HK-2 (cell line): ENCODE measurements at regions not wholly inside any gene's neighbourhood (a gene's known extent, or its start where the extent isn't known, plus 50 kb on each side); places are given as distances from the start of the nearest gene placed in this dataset.
"Not testable (repeated sequence)": the region's sequence is repeated elsewhere in the genome, so short reads cannot be mapped to it uniquely, and the experiment has no call there.

Experiments
- DNase-seq: peaks from one replicate; pipeline ENCODE4 v3.0.0-alpha.2; 2018; ENCODE audit not compliant: unreplicated experiment

- DNase-seq = no peak
These were observed 106.0 kb upstream of the OR9Q1 start for GRCh38 chr11:57917632-57918031.

DNA sequence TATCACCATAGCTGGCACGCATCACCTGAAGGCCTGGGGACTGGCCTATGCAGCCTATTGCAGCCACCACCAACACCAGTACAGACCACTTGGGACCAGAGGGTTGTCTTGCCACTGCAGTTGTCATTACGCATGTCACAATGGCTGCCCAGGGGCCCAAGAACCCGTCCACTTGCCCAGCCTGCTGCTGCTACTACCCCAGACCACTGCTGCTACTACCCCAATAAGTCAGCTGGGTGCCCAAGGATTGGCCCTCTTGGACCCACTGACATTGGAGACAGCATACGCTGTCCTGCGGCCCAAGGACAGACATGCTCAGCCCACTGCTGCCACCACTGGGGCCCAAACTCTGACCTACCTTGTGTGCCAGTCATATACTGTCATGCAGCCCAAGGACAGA, 102.7 kb upstream of the OR9Q1 start:
- no peak for DNase-seq

DNA sequence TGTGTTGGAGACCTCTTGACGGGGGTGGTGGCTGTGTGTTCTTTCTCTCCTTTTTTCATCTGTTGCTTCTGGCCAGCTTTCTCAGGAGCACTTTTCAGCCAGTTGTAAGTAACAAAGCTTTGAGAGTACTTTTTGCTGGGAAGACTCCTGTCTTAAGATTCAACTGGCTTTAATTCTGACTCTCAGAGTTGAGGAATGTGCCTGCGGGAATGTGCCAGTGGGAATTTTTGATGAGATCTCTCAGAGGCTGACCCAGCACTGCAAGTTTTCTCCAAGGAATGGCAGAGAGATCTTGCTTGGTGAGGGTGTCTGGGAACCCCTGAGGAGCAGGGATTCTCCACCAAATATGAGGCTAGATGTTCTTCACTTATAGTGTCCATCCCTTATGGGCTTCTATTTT, 91.6 kb upstream of the OR9Q1 start:
- DNase-seq = no peak

DNA sequence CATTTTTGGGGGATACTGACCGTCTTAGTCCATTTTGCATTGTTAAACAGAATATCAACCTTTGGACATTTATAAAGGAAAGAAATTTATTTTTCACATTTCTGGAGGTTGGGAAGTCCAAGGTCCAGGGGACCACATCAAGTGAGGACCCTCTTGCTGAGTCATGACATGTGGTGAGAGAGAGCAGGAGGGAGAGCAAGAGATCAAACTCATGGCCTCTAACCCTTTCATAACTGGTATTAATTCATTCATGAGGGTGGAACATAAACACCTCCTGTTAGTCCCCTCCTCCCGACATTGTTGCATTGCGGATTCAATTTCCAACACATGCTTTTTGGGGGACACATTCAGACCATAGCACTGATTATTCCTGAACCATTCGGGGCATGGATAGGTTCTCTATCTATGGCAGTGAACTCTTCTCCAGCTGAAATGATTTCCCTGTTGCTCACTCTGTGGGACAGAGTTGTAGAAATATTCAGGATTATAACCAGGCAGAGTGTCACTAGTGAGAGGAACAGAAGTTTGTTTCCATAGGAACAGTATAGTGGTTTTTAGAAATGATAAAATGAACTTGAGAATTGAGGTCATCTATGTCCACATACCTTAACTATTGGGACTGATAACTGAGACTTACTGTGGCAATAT, 88.2 kb upstream of the OR9Q1 start:
- no peak for DNase-seq

DNA sequence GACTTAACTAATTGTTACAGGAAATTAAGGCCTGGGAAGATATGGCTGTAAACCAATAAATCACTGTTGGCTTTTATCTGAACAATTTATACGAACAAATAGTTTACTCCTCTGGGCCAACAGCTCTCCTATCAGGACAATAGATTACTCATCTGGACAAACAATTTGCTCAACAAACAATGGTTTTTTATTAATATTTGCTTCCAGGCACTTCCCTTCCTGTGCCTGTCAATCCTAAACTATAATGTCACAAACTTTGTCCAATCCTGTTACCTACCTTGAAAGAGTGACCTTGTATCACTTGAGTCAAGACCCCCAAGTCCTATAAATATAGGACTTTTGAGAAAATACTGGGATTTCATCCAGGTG, 87.6 kb upstream of the OR9Q1 start:
- DNase-seq = no peak

DNA sequence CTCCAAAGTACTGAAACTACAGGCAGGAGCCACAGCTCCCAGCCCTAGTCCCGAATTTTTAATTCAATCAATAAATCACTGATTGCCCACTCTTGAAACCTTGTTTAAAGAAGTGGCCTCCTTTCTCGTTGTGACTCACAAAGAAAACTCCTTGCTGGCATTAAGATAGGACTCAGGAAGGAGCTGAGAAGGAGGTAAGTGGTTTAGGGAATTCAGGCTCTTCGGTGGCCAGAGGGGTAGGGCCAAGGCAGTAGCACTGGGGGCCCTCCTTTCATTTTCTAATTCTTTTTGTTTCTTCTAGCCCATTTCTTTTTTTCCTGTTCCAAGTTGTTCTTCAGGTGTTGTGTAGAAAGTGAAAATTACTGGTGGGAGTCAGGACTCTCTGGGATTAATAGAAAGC, 86.2 kb upstream of the OR9Q1 start:
- DNase-seq = no peak

- DNase-seq = no peak
These were observed 85.3 kb upstream of the OR9Q1 start for GRCh38 chr11:57938351-57938750.

DNA sequence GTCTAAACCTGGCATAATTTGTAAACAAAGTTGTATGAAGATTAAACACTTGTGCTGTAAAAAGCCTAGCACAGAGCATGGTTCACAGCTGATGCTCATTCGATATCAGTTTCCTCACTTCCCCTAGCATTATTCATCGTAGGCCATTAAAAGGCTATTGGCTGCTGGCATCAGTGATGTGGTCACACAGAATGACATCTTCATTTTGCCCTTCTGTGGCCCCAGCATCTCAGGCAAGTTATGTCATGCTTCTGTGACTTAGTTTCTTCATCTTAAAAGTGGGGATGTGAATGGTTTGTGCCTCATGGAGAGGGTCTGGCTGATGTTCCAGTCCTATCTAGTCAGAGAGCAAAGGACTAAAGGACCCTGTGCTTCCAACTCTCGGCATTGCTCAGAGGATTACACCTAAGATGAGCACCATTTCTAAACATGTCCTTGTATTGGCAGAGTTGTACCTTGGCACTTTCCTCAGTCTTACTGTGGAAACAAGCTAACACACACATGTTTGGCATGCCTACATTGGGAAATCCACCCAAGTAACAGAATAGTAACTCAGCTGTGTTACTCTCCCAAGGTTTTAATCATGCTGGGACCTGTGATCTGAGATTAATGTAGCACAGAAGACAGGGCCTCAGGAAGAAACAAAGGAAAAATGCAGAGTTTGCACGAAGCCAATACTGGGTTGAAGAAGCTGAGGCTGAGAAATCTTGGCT, 83.5 kb upstream of the OR9Q1 start:
- DNase-seq = no peak

DNA sequence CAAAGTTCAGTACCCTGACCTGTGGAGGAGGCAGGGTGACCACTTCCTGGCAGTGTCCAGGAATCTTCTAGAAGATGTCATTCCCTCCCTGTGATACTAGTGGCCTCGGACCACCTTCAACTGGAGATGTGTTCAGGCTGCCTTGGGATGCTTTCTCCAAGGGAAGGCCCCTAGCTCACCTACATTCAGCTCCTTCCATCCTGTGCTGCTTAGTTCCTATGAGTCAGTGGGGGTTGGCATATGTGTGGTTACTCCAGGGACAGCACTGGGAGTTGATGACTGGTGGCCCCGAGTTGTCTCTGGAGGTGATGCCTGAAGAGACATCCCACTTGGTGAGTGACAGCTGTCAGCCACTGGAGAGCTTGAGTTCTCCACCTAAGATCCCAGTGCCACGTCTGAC, 81.8 kb upstream of the OR9Q1 start:
- DNase-seq = no peak

DNA sequence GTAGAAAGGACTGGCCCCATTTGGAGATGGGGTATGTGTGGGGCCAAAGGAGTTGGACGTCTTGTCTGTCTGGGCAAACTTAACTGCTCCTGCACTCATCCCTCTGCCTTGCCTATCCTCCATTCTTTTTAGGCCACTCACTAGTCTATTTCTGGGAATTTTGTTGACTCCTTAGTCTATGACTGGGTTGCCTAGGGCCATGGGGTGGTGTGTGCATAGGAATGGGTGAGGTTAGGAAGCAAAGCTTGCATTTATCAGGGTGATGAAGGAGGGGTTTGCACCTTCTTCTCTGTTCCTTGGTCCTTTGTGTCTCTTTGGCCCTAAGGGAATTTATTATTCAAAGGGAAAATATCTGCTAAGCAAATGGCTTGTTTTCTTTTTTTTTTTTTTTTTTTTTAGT, 80.9 kb upstream of the OR9Q1 start:
- no peak for DNase-seq

- not testable (repeated sequence) for DNase-seq
These were observed 79.9 kb upstream of the OR9Q1 start for GRCh38 chr11:57943766-57944165.

DNA sequence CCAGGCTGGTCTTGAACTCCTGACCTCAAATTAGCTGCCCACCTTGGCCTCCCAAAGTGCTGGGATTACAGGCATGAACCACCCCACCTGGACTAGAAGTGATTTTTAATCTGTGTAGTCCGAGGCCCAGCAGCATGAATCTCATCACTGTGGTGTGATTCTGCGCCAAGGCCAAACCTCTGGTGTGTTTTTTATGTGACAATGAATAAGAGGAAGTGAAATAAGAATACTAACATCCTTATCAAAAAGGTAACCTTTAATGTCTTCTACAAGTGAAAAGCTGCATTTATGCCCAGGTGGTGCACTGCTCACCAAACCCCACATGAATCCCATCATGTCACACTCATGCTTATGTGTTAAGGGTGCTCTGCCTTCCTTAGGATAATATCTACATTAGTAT, 77.1 kb upstream of the OR9Q1 start:
- no peak for DNase-seq

- no peak for DNase-seq
These were observed 59.0 kb upstream of the OR9Q1 start for GRCh38 chr11:57964660-57965059.

DNA sequence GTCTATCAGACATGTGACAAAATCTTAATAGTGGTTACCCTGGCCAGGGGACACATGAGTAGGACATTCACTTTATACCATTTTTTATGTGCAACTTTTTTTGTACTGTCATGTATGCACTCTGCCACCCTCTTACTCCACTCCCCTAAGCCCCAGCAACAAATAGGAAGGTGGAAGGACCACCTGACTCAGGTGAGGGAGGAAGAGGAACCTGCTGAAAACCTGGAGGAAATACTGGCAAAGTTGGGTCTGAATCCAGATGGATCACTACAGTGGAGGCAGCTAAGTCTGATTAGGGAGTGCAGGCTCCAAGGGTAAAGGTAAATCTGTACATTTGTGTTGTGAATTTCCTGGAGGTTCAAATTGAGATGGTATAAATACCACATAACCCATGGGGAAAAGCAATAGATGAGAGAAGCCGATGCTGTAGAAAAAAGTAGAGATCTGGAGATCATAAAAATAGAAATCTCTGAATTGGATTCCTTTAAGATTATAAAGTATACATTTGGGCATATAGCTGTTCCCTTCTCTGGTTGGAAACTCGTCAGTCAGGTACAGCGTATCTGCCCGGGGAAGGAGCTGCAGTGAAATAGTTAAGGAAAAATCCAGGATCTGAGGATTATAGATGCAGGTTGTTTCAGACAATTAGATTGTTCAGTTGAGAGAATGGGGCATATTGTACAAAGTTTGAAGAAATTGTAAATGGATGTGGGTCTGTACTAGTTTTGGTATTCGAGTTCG, 52.2 kb upstream of the OR9Q1 start:
- DNase-seq = no peak

DNA sequence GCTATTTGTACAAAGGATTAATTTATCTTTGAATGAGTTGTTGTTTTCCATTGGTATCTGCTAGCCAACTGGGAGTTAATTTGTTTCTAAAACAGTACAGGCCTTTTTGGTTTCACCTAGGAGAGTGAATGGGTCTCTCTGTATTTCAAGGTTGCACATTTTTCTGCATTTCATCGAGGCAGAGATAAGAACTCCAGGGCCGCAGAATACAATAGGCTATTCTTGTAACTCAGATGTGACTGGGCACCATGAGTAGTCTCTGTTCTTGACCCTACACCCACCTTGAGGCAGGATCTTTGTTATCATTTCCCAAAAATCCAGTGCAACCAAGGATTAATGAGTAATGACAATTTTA, 51.7 kb upstream of the OR9Q1 start:
- DNase-seq = no peak
